ENCODE measurements at regions not wholly inside any gene's neighbourhood (a gene's known extent, or its start where the extent isn't known, plus 50 kb on each side); places are given as distances from the start of the nearest gene placed in this dataset.

- TF ChIP-seq CTCF (IDR thresholded peaks at IDR 0.05) = no peak
- Mint-ChIP-seq H3K9me3 (ENCODE audit: low read depth) (peaks cover 3% of the 10 kb centered on the region), H3K4me3 (ENCODE audit: unreplicated experiment) (no peak overlapping the region), H3K4me1 (ENCODE audit: low read depth) (peaks cover 31% of the 10 kb centered on the region), H3K36me3 (ENCODE audit: low read depth) (no peaks in the 10 kb centered on the region), H3K27me3 (ENCODE audit: low read depth) (no peaks in the 10 kb centered on the region), H3K27ac (ENCODE audit: unreplicated experiment) (no peak overlapping the region)
- DNase-seq (ENCODE audit: low spot score) = no peak
These were observed 92.7 kb upstream of the COL3A1 start for GRCh38 chr2:188881434-188881833.

GRCh38 chr2:188884046-188884445, 90.1 kb upstream of the COL3A1 start:
- TF ChIP-seq CTCF (IDR thresholded peaks at IDR 0.05) = no peak
- no peak for DNase-seq (ENCODE audit: low spot score)
- H3K27ac Mint-ChIP-seq (ENCODE audit: unreplicated experiment) = no peak overlapping the region
- H3K4me3 Mint-ChIP-seq (ENCODE audit: unreplicated experiment) = no peak overlapping the region
- H3K36me3 Mint-ChIP-seq (ENCODE audit: low read depth) = peaks cover 11% of the 10 kb centered on the region
- peaks cover 23% of the 10 kb centered on the region for H3K4me1 Mint-ChIP-seq (ENCODE audit: low read depth)
- H3K9me3 Mint-ChIP-seq (ENCODE audit: low read depth) = peaks cover 17% of the 10 kb centered on the region
- no peaks in the 10 kb centered on the region for H3K27me3 Mint-ChIP-seq (ENCODE audit: low read depth)

- Mint-ChIP-seq H3K27ac (ENCODE audit: unreplicated experiment) (no peak overlapping the region), H3K9me3 (ENCODE audit: low read depth) (peaks cover 20% of the 10 kb centered on the region), H3K4me3 (ENCODE audit: unreplicated experiment) (no peak overlapping the region), H3K36me3 (ENCODE audit: low read depth) (peaks cover 11% of the 10 kb centered on the region), H3K27me3 (ENCODE audit: low read depth) (no peaks in the 10 kb centered on the region), H3K4me1 (ENCODE audit: low read depth) (peaks cover 19% of the 10 kb centered on the region)
- no peak for DNase-seq (ENCODE audit: low spot score)
- no peak for TF ChIP-seq CTCF (IDR thresholded peaks at IDR 0.05)
These were observed 89.7 kb upstream of the COL3A1 start for GRCh38 chr2:188884517-188884916.

- Mint-ChIP-seq H3K27ac (ENCODE audit: unreplicated experiment) (no peak overlapping the region), H3K4me1 (ENCODE audit: low read depth) (peaks cover 12% of the 10 kb centered on the region), H3K36me3 (ENCODE audit: low read depth) (peaks cover 16% of the 10 kb centered on the region), H3K4me3 (ENCODE audit: unreplicated experiment) (no peak overlapping the region), H3K27me3 (ENCODE audit: low read depth) (no peaks in the 10 kb centered on the region), H3K9me3 (ENCODE audit: low read depth) (peaks cover 24% of the 10 kb centered on the region)
- no peak for TF ChIP-seq CTCF (IDR thresholded peaks at IDR 0.05)
- DNase-seq (ENCODE audit: low spot score) = no peak
These were observed 85.0 kb upstream of the COL3A1 start for GRCh38 chr2:188889187-188889586.

- no peaks in the 10 kb centered on the region for H3K27me3 Mint-ChIP-seq (ENCODE audit: low read depth)
- TF ChIP-seq CTCF (IDR thresholded peaks at IDR 0.05) = no peak
- DNase-seq (ENCODE audit: low spot score) = no peak
- H3K4me1 Mint-ChIP-seq (ENCODE audit: low read depth) = peaks cover 10% of the 10 kb centered on the region
- no peak overlapping the region for H3K4me3 Mint-ChIP-seq (ENCODE audit: unreplicated experiment)
- H3K27ac Mint-ChIP-seq (ENCODE audit: unreplicated experiment) = no peak overlapping the region
- H3K36me3 Mint-ChIP-seq (ENCODE audit: low read depth) = peaks cover 16% of the 10 kb centered on the region
- peaks cover 24% of the 10 kb centered on the region for H3K9me3 Mint-ChIP-seq (ENCODE audit: low read depth)
These were observed 83.4 kb upstream of the COL3A1 start for GRCh38 chr2:188890755-188891154.

All from chondrocyte (in vitro differentiated cells).